CD4-positive, alpha-beta memory T cell (primary cell): ENCODE measurements at regions not wholly inside any gene's neighbourhood (a gene's known extent, or its start where the extent isn't known, plus 50 kb on each side); places are given as distances from the start of the nearest gene placed in this dataset.

Experiments used
- CTCF ChIA-PET: fragments of 350-600 bp; sonication (Branson Sonifier 250); formaldehyde crosslinking; loops from one replicate; lab custom pipeline; 2021; ENCODE audit warnings: inconsistent platforms; ENCODE audit not compliant: partially characterized antibody; lab: Charles Lee
- POLR2A ChIA-PET: fragments of 350-600 bp; sonication (Branson Sonifier 250); formaldehyde crosslinking; loops from one replicate; lab custom pipeline; 2021; ENCODE audit not compliant: partially characterized antibody; lab: Charles Lee
- DNase-seq, 5 donors: peaks; one replicate each; pipeline versions ENCODE4 v3.0.0 to v3.0.0-alpha.2; 2020 to 2022; ENCODE audit warnings: mixed read lengths in 1 of 5
- H3K27ac ChIP-seq: one replicate; pipeline ENCODE4 v1.7.0; 2013; ENCODE audit warnings: low read depth, low read length
- H3K27me3 ChIP-seq: 2 replicates; pipeline ENCODE4 v1.7.0; 2013; ENCODE audit warnings: mild to moderate bottlenecking, low read length, moderate library complexity; ENCODE audit not compliant: insufficient read depth
- H3K36me3 ChIP-seq: 2 replicates; pipeline ENCODE4 v1.7.0; 2013; ENCODE audit warnings: mild to moderate bottlenecking, low read length, moderate library complexity; ENCODE audit not compliant: insufficient read depth
- H3K4me1 ChIP-seq: 2 replicates; pipeline ENCODE4 v1.7.0; 2013; ENCODE audit warnings: mild to moderate bottlenecking, low read length, moderate library complexity; ENCODE audit not compliant: insufficient read depth
- H3K4me3 ChIP-seq, 2 donors: one replicate each; pipeline ENCODE4 v1.7.0; 2013; ENCODE audit warnings: low read length in 2 of 2, mild to moderate bottlenecking in 1 of 2
- H3K9me3 ChIP-seq, 2 donors: one replicate each; pipeline ENCODE4 v1.7.0; 2013; ENCODE audit warnings: low read length in 2 of 2, control low read depth in 1 of 2; ENCODE audit not compliant: control insufficient read depth in 1 of 2
- H3K27ac Mint-ChIP-seq, 7 donors: one replicate each; pipeline ENCODE4 v1.8.0; 2020 to 2021; ENCODE audit warnings: mixed read lengths in 7 of 7, mild to moderate bottlenecking in 6 of 7, inconsistent platforms in 3 of 7, moderate library complexity in 3 of 7
- H3K27me3 Mint-ChIP-seq, 2 donors: one replicate each; pipeline ENCODE4 v1.8.0; 2020 to 2021; ENCODE audit warnings: mixed read lengths in 2 of 2
- H3K36me3 Mint-ChIP-seq, 2 donors: one replicate each; pipeline ENCODE4 v1.8.0; 2020 to 2021; ENCODE audit warnings: mixed read lengths in 2 of 2, inconsistent platforms in 1 of 2, mild to moderate bottlenecking in 1 of 2
- H3K4me1 Mint-ChIP-seq, 4 donors: one replicate each; pipeline ENCODE4 v1.8.0; 2020 to 2021; ENCODE audit warnings: mixed read lengths in 4 of 4, mild to moderate bottlenecking in 1 of 4
- H3K4me3 Mint-ChIP-seq, 8 donors: one replicate each; pipeline ENCODE4 v1.8.0; 2020 to 2021; ENCODE audit warnings: mixed read lengths in 8 of 8, mild to moderate bottlenecking in 7 of 8, moderate library complexity in 6 of 8, inconsistent platforms in 3 of 8
- H3K9me3 Mint-ChIP-seq, 8 donors: one replicate each; pipeline ENCODE4 v1.8.0; 2020 to 2021; ENCODE audit warnings: mixed read lengths in 8 of 8, mild to moderate bottlenecking in 5 of 8, inconsistent platforms in 3 of 8, moderate library complexity in 1 of 8
- intact Hi-C: fragments of 100-400 bp; cut with micrococcal nuclease; formaldehyde crosslinking; loops from one replicate; pipeline ENCODE4 v1.15.1; 2023

- no peaks in the 10 kb centered on the region for H3K4me1 Mint-ChIP-seq
- ChIA-PET POLR2A (no interaction called here), CTCF (interaction anchor here (2.6 kb wide), 1 partner anchor 22 kb away, joined by 8 read pairs; no protein-coding TSS in a partner anchor)
- H3K4me3 Mint-ChIP-seq, result no peak overlapping the region
- H3K9me3 Mint-ChIP-seq, result peaks cover 0 to 2% (median 0%) of the 10 kb centered on the region in 8 donors
- intact Hi-C loops, result no loop called here
- no peak overlapping the region for H3K27ac Mint-ChIP-seq
- Histone ChIP-seq H3K36me3 (no peaks in the 10 kb centered on the region), H3K4me1 (no peaks in the 10 kb centered on the region), H3K4me3 (no peak overlapping the region), H3K27ac (no peak overlapping the region), H3K9me3 (no peaks in the 10 kb centered on the region), H3K27me3 (no peaks in the 10 kb centered on the region)
- no peak for DNase-seq
- no peaks in the 10 kb centered on the region for H3K36me3 Mint-ChIP-seq
- peaks cover 2 to 5% of the 10 kb centered on the region in 2 donors for H3K27me3 Mint-ChIP-seq
Measured at GRCh38 chr11:113555071-113555619, 79.9 kb upstream of the DRD2 start.

GRCh38 chr11:113554526-113554925 is 79.3 kb upstream of the DRD2 start:
- H3K27ac ChIP-seq, result no peak overlapping the region
- no peak overlapping the region for H3K4me3 ChIP-seq
- no peak for DNase-seq
- peaks cover 0 to 2% (median 0%) of the 10 kb centered on the region in 8 donors for H3K9me3 Mint-ChIP-seq
- peaks cover 2 to 9% of the 10 kb centered on the region in 2 donors for H3K27me3 Mint-ChIP-seq
- no peak overlapping the region for H3K27ac Mint-ChIP-seq
- H3K36me3 ChIP-seq, result no peaks in the 10 kb centered on the region
- ChIA-PET CTCF (no interaction called here), POLR2A (no interaction called here)
- no peaks in the 10 kb centered on the region for H3K36me3 Mint-ChIP-seq
- H3K4me1 ChIP-seq, result no peaks in the 10 kb centered on the region
- no peaks in the 10 kb centered on the region for H3K27me3 ChIP-seq
- no peaks in the 10 kb centered on the region for H3K9me3 ChIP-seq
- H3K4me1 Mint-ChIP-seq, result no peaks in the 10 kb centered on the region
- H3K4me3 Mint-ChIP-seq, result no peak overlapping the region
- intact Hi-C loops, result no loop called here

GRCh38 chr11:113553915-113554314 is 78.7 kb upstream of the DRD2 start:
- H3K27me3 Mint-ChIP-seq, result peaks cover 4 to 13% of the 10 kb centered on the region in 2 donors
- CTCF ChIA-PET, result no interaction called here
- POLR2A ChIA-PET, result no interaction called here

GRCh38 chr11:113553235-113553634 is 78.0 kb upstream of the DRD2 start:
- CTCF ChIA-PET, result no interaction called here

More at GRCh38 chr11:113553915-113554314, 78.7 kb upstream of the DRD2 start:
- H3K4me3 ChIP-seq, result no peak overlapping the region
- Mint-ChIP-seq H3K4me3 (no peak overlapping the region), H3K9me3 (peaks cover 0 to 2% (median 0%) of the 10 kb centered on the region in 8 donors), H3K4me1 (no peaks in the 10 kb centered on the region), H3K27ac (no peak overlapping the region), H3K36me3 (no peaks in the 10 kb centered on the region)
- intact Hi-C loops, result no loop called here
- DNase-seq, result no peak
- H3K9me3 ChIP-seq, result no peaks in the 10 kb centered on the region
- H3K27me3 ChIP-seq, result no peaks in the 10 kb centered on the region
- no peak overlapping the region for H3K27ac ChIP-seq
- H3K36me3 ChIP-seq, result no peaks in the 10 kb centered on the region
- H3K4me1 ChIP-seq, result no peaks in the 10 kb centered on the region

GRCh38 chr11:113552271-113552670 is 77.1 kb upstream of the DRD2 start:
- H3K27ac ChIP-seq, result no peak overlapping the region
- H3K4me3 ChIP-seq, result no peak overlapping the region
- peaks cover 0 to 2% (median 0%) of the 10 kb centered on the region in 8 donors for H3K9me3 Mint-ChIP-seq
- ChIA-PET POLR2A (no interaction called here), CTCF (no interaction called here)
- H3K27me3 ChIP-seq, result peaks cover 3% of the 10 kb centered on the region
- no peaks in the 10 kb centered on the region for H3K4me1 Mint-ChIP-seq
- peaks cover 8 to 17% of the 10 kb centered on the region in 2 donors for H3K27me3 Mint-ChIP-seq
- intact Hi-C loops, result no loop called here
- H3K9me3 ChIP-seq, result no peaks in the 10 kb centered on the region
- H3K4me1 ChIP-seq, result no peaks in the 10 kb centered on the region
- no peaks in the 10 kb centered on the region for H3K36me3 Mint-ChIP-seq
- no peak overlapping the region for H3K4me3 Mint-ChIP-seq
- no peak for DNase-seq
- no peak overlapping the region for H3K27ac Mint-ChIP-seq
- no peaks in the 10 kb centered on the region for H3K36me3 ChIP-seq

More at GRCh38 chr11:113553235-113553634, 78.0 kb upstream of the DRD2 start:
- Histone ChIP-seq H3K4me3 (no peak overlapping the region), H3K4me1 (no peaks in the 10 kb centered on the region), H3K36me3 (no peaks in the 10 kb centered on the region), H3K27me3 (no peaks in the 10 kb centered on the region), H3K27ac (no peak overlapping the region), H3K9me3 (no peaks in the 10 kb centered on the region)
- H3K27ac Mint-ChIP-seq, result no peak overlapping the region
- DNase-seq, result no peak
- peaks cover 0 to 2% (median 0%) of the 10 kb centered on the region in 8 donors for H3K9me3 Mint-ChIP-seq
- H3K36me3 Mint-ChIP-seq, result no peaks in the 10 kb centered on the region
- H3K27me3 Mint-ChIP-seq, result peaks cover 4 to 16% of the 10 kb centered on the region in 2 donors
- intact Hi-C loops, result no loop called here
- no peak overlapping the region for H3K4me3 Mint-ChIP-seq
- H3K4me1 Mint-ChIP-seq, result no peaks in the 10 kb centered on the region
- POLR2A ChIA-PET, result no interaction called here

- H3K9me3 Mint-ChIP-seq, result peaks cover 0 to 2% (median 0%) of the 10 kb centered on the region in 8 donors
- no peak overlapping the region for H3K27ac Mint-ChIP-seq
- peaks cover 3% of the 10 kb centered on the region for H3K27me3 ChIP-seq
- peaks cover 8 to 17% of the 10 kb centered on the region in 2 donors for H3K27me3 Mint-ChIP-seq
- H3K4me3 ChIP-seq, result no peak overlapping the region
- POLR2A ChIA-PET, result no interaction called here
- no peak for DNase-seq
- CTCF ChIA-PET, result no interaction called here
- no peaks in the 10 kb centered on the region for H3K4me1 ChIP-seq
- H3K36me3 Mint-ChIP-seq, result no peaks in the 10 kb centered on the region
- H3K4me1 Mint-ChIP-seq, result no peaks in the 10 kb centered on the region
- H3K4me3 Mint-ChIP-seq, result no peak overlapping the region
- intact Hi-C loops, result no loop called here
- no peak overlapping the region for H3K27ac ChIP-seq
- no peaks in the 10 kb centered on the region for H3K9me3 ChIP-seq
- H3K36me3 ChIP-seq, result no peaks in the 10 kb centered on the region
Measured at GRCh38 chr11:113551645-113552044, 76.4 kb upstream of the DRD2 start.

GRCh38 chr11:113549611-113550578 is 74.7 kb upstream of the DRD2 start:
- no peaks in the 10 kb centered on the region for H3K36me3 ChIP-seq
- CTCF ChIA-PET, result no interaction called here
- peaks cover 3% of the 10 kb centered on the region for H3K27me3 ChIP-seq
- Mint-ChIP-seq H3K4me1 (no peaks in the 10 kb centered on the region), H3K27me3 (peaks cover 14 to 17% of the 10 kb centered on the region in 2 donors), H3K36me3 (no peaks in the 10 kb centered on the region), H3K9me3 (peaks cover 0 to 2% (median 0%) of the 10 kb centered on the region in 8 donors), H3K4me3 (no peak overlapping the region), H3K27ac (no peak overlapping the region)
- intact Hi-C loops, result no loop called here
- H3K27ac ChIP-seq, result no peak overlapping the region
- POLR2A ChIA-PET, result no interaction called here
- no peaks in the 10 kb centered on the region for H3K9me3 ChIP-seq
- no peak for DNase-seq
- H3K4me3 ChIP-seq, result no peak overlapping the region
- H3K4me1 ChIP-seq, result no peaks in the 10 kb centered on the region
